Ishikawa (cell line): ENCODE measurements at regions not wholly inside any gene's neighbourhood (a gene's known extent, or its start where the extent isn't known, plus 50 kb on each side); places are given as distances from the start of the nearest gene placed in this dataset.

Source experiments
- CEBPB ChIP-seq: IDR thresholded peaks from 2 replicates; pipeline ENCODE4 v1.6.1; 2012
- CREB1 ChIP-seq: IDR thresholded peaks from 2 replicates; pipeline ENCODE4 v1.6.1; 2012; ENCODE audit warnings: low read depth
- EGR1 ChIP-seq: IDR thresholded peaks from 2 replicates; pipeline ENCODE4 v1.6.1; 2012
- EP300 ChIP-seq: IDR thresholded peaks from 2 replicates; pipeline ENCODE4 v1.6.1; 2012; ENCODE audit warnings: borderline replicate concordance
- FOXM1 ChIP-seq: IDR thresholded peaks from 2 replicates; pipeline ENCODE4 v1.6.1; 2012; ENCODE audit warnings: low read depth, borderline replicate concordance
- NFIC ChIP-seq: IDR thresholded peaks from 2 replicates; pipeline ENCODE4 v1.6.1; 2012
- RAD21 ChIP-seq: IDR thresholded peaks from 2 replicates; pipeline ENCODE4 v1.6.1; 2012; ENCODE audit warnings: low read depth
- TAF1 ChIP-seq: IDR thresholded peaks from 2 replicates; pipeline ENCODE4 v1.6.1; 2012; ENCODE audit warnings: low read depth, mild to moderate bottlenecking
- TCF12 ChIP-seq: IDR thresholded peaks from 2 replicates; pipeline ENCODE4 v1.6.1; 2012; ENCODE audit warnings: low read depth
- TEAD4 ChIP-seq: IDR thresholded peaks from 2 replicates; pipeline ENCODE4 v1.6.1; 2012
- YY1 ChIP-seq: IDR thresholded peaks from 2 replicates; pipeline ENCODE4 v1.6.1; 2012; ENCODE audit warnings: low read depth
- ZBTB7A ChIP-seq: IDR thresholded peaks from 2 replicates; pipeline ENCODE4 v1.6.1; 2012; ENCODE audit warnings: low read depth
- TF ChIP-seq, protein P1 (sequence below): IDR thresholded peaks from 2 replicates; pipeline ENCODE4 v1.6.1; 2012
- TF ChIP-seq, protein P2 (sequence below): IDR thresholded peaks from 2 replicates; pipeline ENCODE4 v1.6.1; 2012
- TF ChIP-seq, protein P3 (sequence below): IDR thresholded peaks from 2 replicates; pipeline ENCODE4 v1.6.1; 2012; ENCODE audit warnings: low read depth, mild to moderate bottlenecking

DNA sequence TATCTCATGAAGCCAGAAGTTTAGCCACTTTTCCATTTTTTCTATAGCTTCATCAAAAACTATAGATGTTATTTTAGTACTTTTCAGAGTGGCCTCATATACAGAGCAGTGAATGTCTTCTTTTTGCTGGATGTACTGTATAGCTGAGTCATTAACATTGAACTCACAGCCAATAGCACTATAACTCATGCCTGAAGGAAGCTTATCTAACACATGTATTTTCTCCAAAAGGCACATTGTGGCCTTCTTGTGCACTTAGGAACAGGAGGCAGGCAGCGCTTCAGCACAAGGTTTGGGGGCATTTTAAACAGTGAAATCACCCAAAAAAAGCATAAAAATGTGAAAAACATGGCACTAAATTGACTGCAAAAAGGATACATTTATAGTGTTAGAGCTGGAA is 336.8 kb upstream of the TMTC1 start:
- TF ChIP-seq CREB1 = no peak
- no peak for TF ChIP-seq FOXM1
- TF ChIP-seq RAD21 = no peak
- no peak for TF ChIP-seq TEAD4
- TF ChIP-seq EGR1 = no peak
- no peak for TF ChIP-seq CEBPB
- no peak for TF ChIP-seq TAF1
- no peak for TF ChIP-seq EP300
- TF ChIP-seq, protein P1, sequence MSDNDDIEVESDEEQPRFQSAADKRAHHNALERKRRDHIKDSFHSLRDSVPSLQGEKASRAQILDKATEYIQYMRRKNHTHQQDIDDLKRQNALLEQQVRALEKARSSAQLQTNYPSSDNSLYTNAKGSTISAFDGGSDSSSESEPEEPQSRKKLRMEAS = no peak
- TF ChIP-seq TCF12 = no peak
- TF ChIP-seq, protein P2, sequence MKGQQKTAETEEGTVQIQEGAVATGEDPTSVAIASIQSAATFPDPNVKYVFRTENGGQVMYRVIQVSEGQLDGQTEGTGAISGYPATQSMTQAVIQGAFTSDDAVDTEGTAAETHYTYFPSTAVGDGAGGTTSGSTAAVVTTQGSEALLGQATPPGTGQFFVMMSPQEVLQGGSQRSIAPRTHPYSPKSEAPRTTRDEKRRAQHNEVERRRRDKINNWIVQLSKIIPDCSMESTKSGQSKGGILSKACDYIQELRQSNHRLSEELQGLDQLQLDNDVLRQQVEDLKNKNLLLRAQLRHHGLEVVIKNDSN = no peak
- TF ChIP-seq YY1 = no peak
- TF ChIP-seq NFIC = no peak
- TF ChIP-seq, protein P3, sequence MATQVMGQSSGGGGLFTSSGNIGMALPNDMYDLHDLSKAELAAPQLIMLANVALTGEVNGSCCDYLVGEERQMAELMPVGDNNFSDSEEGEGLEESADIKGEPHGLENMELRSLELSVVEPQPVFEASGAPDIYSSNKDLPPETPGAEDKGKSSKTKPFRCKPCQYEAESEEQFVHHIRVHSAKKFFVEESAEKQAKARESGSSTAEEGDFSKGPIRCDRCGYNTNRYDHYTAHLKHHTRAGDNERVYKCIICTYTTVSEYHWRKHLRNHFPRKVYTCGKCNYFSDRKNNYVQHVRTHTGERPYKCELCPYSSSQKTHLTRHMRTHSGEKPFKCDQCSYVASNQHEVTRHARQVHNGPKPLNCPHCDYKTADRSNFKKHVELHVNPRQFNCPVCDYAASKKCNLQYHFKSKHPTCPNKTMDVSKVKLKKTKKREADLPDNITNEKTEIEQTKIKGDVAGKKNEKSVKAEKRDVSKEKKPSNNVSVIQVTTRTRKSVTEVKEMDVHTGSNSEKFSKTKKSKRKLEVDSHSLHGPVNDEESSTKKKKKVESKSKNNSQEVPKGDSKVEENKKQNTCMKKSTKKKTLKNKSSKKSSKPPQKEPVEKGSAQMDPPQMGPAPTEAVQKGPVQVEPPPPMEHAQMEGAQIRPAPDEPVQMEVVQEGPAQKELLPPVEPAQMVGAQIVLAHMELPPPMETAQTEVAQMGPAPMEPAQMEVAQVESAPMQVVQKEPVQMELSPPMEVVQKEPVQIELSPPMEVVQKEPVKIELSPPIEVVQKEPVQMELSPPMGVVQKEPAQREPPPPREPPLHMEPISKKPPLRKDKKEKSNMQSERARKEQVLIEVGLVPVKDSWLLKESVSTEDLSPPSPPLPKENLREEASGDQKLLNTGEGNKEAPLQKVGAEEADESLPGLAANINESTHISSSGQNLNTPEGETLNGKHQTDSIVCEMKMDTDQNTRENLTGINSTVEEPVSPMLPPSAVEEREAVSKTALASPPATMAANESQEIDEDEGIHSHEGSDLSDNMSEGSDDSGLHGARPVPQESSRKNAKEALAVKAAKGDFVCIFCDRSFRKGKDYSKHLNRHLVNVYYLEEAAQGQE = no peak
- TF ChIP-seq ZBTB7A = no peak

DNA sequence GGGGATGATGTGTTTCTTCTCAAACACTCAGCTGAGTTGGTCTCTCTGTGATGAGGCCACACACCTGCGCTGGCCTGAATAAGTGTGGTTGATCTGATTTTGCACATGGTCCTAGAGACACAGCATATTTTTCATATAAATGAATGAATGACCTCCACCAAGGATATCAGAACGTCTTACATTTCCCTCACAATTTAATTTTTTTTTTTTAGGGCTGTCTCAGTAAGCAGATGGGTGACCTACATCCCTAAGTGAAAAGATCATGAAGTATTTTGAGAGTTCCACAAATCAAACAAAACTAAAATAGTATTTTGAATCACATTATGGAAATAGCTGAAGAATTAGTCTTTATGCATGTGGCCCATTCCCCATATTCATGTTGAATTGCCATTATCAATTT is 333.7 kb upstream of the TMTC1 start:
- TF ChIP-seq TAF1 (no peak), EP300 (no peak)
- TF ChIP-seq, protein P2 = no peak

DNA sequence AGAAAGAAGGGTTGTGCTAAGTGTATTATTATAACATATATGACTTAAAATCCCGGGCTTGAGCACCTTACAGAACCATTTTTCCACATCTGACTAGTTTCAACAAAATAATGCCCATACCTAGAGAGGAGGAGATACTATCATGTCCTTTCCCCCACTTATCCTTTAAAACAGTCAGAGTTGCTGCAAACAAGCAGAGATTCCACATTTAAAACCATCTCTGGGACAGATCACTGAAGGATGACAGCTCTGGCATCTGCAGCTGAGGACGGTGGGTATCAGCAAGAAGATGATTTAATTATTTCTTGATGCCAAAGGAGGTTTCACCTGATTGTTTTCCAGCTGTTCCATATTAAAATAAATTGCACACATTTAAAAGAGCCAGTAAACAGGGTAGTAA is 328.0 kb upstream of the TMTC1 start:
- no peak for TF ChIP-seq EP300
- TF ChIP-seq TCF12 = no peak
- no peak for TF ChIP-seq RAD21
- no peak for TF ChIP-seq CREB1
- no peak for TF ChIP-seq EGR1
- TF ChIP-seq, protein P1 = no peak
- no peak for TF ChIP-seq CEBPB
- no peak for TF ChIP-seq TEAD4
- no peak for TF ChIP-seq ZBTB7A

DNA sequence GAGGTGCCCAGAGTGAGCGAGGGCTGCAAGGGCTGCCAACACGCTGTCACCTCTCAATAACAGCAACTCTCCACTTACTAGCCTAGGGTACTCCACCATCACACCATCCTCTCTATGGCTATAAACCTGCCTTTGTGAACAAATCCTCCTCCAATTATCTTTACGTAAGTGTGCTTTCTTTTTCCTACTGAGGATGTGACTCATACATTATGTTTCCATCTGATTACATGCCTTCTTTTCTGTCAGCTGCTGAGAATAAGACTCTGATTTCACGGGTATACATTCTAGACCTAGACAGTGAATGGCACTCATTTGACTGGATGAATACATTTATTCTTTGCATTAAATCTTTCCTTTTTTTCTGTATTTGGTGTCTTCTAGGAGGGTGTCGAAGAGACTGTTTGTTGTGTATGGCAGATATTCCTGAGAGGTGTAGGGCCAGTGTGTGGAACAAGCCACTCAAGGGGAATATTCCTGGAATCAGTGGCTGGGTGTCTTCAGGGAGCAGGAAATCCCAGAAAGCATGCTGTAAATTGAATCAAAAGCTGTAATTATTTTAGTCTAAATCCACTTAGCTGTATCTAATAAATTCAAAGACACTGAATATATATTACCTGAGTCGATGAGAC is 327.3 kb upstream of the TMTC1 start:
- TF ChIP-seq EP300 = no peak
- no peak for TF ChIP-seq CEBPB
- no peak for TF ChIP-seq TCF12
- TF ChIP-seq RAD21 = no peak
- no peak for TF ChIP-seq EGR1
- TF ChIP-seq, protein P1 = no peak
- TF ChIP-seq ZBTB7A = no peak
- TF ChIP-seq CREB1 = no peak
- no peak for TF ChIP-seq YY1
- TF ChIP-seq, protein P2 = no peak
- TF ChIP-seq TAF1 = no peak
- no peak for TF ChIP-seq FOXM1
- TF ChIP-seq, protein P3 = no peak
- no peak for TF ChIP-seq TEAD4
- no peak for TF ChIP-seq NFIC

DNA sequence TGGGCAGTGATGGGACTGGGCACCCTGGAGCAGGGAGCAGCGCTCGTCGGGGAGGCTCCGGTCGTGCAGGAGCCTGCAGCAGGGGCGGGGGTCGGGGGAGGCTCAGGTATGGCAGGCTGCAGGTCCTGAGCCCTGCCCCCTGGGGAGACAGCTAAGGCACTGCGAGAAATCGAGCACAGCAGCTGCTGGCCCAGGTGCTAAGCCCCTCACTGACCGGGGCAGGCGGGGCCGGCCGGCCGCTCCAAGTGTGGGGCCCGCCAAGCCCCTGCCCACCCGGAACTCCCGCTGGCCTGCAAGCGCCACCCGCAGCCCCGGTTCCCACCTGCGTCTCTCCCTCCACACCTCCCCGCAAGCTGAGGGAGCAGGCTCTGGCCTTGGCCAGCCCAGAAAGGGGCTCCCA is 326.8 kb upstream of the TMTC1 start:
- TF ChIP-seq CREB1 = no peak
- TF ChIP-seq FOXM1 = no peak
- TF ChIP-seq, protein P2 = no peak
- TF ChIP-seq, protein P1 = no peak
- no peak for TF ChIP-seq TAF1
- no peak for TF ChIP-seq RAD21
- TF ChIP-seq EGR1 = no peak
